ENCODE measurements at regions not wholly inside any gene's neighbourhood (a gene's known extent, or its start where the extent isn't known, plus 50 kb on each side); places are given as distances from the start of the nearest gene placed in this dataset.
"Not testable (repeated sequence)": the region's sequence is repeated elsewhere in the genome, so short reads cannot be mapped to it uniquely, and the experiment has no call there.

GRCh38 chr13:112198396-112199010, 131.6 kb downstream of the SOX1 start:
- peak; percentile 21 for DNase-seq

- no peak for DNase-seq
These were observed 133.3 kb downstream of the SOX1 start for GRCh38 chr13:112200200-112200599.

DNA sequence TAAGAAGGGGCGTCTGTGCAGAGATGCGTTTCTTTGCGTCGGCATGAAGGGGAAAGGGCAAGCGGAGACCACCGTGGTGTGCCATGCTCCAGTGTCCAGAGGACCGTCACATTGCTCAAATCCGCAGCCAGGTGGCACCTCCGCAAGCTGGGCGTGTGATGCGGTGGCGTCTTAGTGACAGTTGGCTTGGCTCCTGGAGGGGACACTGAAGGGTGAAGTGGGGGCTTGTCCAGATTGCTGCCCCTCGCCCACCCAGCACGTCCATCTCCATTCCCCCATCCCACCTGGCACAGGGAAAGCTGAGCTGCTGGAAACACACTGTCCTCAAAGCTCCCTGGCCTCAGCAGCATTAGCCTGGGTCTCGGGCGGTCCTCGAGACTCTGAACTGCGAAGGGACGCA, 135.3 kb downstream of the SOX1 start:
- no peak for DNase-seq

DNA sequence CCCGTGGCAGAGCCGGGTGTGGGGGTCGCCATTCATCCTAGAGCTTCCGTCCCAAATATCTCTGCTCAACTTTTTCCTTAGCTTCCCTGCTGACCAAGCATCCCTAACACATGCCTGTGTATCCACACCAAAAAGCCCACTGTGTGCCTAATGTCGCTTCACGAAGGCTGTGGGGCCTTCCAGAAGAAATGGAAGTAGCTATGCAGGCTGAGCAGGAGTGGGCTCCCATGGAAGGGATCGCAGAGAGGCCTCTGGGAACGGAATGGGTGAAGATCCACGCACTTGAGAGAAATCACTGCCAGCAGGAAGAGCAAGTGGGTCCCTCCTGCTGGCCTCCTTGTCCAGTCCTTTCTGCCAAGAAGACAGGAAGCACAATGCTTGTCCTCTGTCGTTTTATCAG, 136.0 kb downstream of the SOX1 start:
- no peak for DNase-seq

DNA sequence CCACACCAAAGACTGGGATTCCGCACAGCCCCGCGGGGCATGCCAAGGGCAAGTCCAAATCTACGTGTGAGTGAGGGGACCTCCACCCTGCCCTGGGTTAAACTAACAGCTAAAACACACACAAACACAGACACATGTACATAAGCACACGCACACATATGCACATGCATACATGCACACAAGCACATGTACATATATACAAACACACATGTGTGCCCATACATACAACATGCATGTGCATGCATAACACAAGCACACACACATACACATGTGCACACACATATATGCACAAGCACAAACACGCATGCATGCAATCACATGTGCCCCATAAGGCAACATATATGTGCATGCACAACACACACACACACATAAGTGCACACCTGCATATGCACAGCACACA, 136.7 kb downstream of the SOX1 start:
- no peak for DNase-seq

- peak; percentile 24 for DNase-seq
These were observed 137.7 kb downstream of the SOX1 start for GRCh38 chr13:112204346-112205327.

DNA sequence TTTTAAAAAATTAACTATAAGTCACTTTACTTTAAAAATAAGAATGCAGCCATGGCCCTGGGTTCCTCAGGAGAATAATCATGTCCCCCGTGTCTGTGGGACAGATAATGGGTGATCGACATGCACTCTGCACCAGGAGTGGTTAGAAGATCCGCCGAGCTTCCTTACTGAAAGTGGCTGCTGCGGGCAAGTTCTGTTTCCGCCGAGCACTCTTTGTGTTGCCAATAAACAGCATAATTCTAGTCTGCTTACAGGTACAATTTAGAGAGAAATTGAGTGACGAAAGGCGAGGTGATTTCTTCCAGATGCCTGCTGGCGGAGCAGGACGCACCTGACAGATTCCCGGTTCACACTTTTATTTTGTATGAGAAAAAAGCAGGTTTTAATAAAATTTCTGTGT, 139.0 kb downstream of the SOX1 start:
- DNase-seq, result no peak

- no peak for DNase-seq
These were observed 140.2 kb downstream of the SOX1 start for GRCh38 chr13:112207129-112207528.

- no peak for DNase-seq
These were observed 141.7 kb downstream of the SOX1 start for GRCh38 chr13:112208656-112209055.

DNA sequence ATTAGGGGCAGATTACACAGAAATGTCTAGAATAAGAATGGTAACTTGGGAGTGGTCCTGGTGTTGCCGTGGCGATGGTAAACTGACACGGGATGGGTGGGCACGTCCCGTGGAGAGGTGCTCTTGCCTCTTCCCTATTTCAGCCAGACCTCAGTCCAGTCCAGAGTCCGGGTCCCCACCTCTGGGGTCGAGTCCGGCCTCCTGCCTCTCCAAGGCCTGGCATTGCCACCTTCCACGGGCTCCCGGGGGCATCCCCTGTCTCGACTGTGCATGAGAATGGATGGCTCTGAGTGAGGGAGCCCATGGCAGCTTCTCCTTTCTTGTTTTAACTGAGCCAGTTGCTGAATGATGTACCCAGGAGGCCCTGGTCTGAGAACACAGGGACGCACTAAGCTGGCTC, 142.3 kb downstream of the SOX1 start:
- no peak for DNase-seq

DNA sequence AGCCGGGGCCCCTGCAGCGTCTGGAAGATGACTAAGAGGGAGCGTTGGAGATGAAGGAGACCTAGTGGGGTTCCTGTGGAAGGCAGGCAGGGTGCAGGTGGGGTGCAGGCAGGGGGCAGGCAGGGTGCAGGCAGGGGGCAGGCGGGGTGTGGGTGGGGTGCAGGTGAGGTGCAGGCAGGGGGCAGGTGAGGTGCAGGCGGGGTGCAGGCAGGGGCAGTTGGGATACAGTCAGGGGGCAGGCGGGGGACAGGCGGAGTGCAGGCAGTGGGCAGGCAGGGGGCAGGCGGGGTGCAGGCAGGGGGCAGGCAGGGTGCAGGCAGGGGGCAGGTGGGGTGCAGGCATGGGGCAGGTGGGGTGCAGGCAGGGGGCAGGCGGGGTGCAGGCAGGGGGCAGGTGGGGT, 142.8 kb downstream of the SOX1 start:
- no peak for DNase-seq

DNA sequence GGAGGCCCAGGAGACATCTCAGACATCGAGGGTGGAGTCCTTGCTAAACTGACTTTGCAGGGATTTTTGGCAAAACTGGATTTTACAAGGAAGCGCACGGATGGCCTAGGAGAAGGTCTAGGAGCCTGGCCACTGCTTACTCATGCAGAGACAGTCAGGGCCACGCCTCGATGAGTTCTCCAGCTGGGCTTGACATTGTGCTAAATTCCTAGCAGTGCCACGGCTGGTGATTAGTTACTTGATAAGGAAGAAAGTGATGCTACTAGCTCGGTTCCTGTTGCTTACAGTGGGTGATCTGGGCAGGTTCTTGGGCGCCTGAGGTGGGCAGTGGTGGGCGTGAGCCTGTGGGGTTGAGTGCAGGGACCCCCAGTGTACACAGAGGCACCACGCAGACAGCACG, 143.4 kb downstream of the SOX1 start:
- peak; percentile 13 for DNase-seq

- DNase-seq, result no peak
These were observed 145.6 kb downstream of the SOX1 start for GRCh38 chr13:112212533-112212932.

GRCh38 chr13:112213467-112214255, 146.7 kb downstream of the SOX1 start:
- peak; percentile 99 for DNase-seq

DNA sequence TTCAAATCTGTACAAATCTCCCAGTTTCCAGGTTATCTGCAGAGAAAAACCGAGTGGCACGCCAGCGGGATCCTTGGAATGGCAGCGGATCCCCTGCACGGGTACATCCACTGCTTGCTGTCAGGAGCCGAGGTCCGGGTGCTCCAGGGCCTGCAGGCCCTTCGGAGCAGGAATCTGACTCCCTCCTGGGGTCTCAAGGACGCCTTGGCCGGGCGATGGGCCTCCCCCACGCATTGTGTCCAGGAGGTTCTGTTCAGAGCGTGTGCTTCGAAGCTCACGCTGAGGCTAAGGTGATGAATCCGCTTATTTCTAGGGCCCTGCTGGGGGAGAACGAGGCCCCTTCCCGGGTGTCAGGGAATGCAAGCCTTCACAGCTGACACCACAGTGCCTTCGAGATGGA, 148.9 kb downstream of the SOX1 start:
- no peak for DNase-seq

- DNase-seq, result no peak
These were observed 150.5 kb downstream of the SOX1 start for GRCh38 chr13:112217431-112217830.

- DNase-seq, result no peak
These were observed 151.5 kb downstream of the SOX1 start for GRCh38 chr13:112218416-112218815.

GRCh38 chr13:112219740-112220139, 152.8 kb downstream of the SOX1 start:
- no peak for DNase-seq

GRCh38 chr13:112220296-112220875, 153.4 kb downstream of the SOX1 start:
- DNase-seq, result no peak

DNA sequence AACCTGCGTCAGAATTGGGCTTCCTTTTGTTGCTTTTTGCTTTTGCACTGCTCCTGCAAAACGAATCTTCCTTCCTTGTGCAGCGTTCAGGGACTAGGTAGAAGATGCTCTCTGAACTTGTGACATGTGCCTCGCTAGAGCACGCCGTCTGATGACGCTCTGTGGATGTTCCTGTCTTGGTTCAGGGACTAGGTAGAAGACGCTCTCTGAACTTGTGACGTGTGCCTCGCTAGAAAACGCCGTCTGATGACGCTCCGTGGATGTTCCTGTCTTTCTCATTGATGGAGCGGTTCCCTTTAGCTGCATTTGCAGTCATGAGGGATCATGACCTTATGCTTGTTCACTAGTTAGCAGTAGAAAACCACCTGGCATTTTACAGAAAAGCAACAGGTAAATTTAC, 154.0 kb downstream of the SOX1 start:
- no peak for DNase-seq

DNA sequence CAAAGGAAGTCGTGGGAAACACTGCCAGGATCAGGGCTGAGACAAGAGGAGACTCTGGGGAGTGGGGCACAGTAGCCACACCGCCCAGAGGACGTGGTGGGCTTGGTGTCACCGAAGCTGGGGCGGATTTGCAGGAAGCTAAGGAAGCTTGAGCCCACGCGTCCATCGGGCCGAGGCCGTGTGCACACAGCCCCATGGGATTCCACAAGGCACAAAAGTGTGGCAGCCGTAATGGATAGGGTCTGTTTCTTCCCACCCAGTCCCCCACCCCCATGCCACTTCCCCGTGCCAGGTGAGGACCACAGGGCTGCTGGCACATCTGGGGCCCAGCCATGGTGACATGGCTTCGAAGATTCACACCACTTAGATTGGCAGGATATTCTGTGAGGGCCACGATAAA, 153.2 kb upstream of the SPACA7 start:
- DNase-seq, result no peak

- not testable (repeated sequence) for DNase-seq
These were observed 152.2 kb upstream of the SPACA7 start for GRCh38 chr13:112223929-112224328.

- DNase-seq, result no peak
These were observed 150.6 kb upstream of the SPACA7 start for GRCh38 chr13:112225429-112226090.

Measured in NCI-H146 (cell line).